ENCODE measurements at regions not wholly inside any gene's neighbourhood (a gene's known extent, or its start where the extent isn't known, plus 50 kb on each side); places are given as distances from the start of the nearest gene placed in this dataset.

DNA sequence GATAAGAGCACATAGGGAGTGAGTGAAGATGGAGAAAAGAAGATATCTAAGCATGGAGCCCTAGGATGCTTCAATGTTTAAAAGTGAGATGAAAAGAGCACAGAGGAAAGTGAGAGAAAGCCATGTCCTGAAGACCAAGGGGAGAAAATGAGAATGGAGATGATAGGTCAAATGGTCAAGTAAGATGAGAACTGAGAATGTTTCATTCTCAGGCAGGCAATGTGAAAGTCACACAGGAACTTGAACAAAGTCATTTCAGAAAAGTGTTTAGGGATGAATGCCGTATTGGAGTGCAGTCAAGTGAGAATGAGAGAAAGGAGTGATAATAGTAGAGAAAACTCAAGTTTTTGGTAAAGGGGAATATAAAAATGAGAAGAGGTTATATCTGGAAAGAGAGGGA lies 148.7 kb upstream of the PTCHD1 start:
- Mint-ChIP-seq H3K27ac (no peak overlapping the region), H3K27me3 (no peaks in the 10 kb centered on the region), H3K4me1 (no peaks in the 10 kb centered on the region), H3K4me3 (no peak overlapping the region), H3K36me3 (no peaks in the 10 kb centered on the region), H3K9me3 (no peaks in the 10 kb centered on the region)

DNA sequence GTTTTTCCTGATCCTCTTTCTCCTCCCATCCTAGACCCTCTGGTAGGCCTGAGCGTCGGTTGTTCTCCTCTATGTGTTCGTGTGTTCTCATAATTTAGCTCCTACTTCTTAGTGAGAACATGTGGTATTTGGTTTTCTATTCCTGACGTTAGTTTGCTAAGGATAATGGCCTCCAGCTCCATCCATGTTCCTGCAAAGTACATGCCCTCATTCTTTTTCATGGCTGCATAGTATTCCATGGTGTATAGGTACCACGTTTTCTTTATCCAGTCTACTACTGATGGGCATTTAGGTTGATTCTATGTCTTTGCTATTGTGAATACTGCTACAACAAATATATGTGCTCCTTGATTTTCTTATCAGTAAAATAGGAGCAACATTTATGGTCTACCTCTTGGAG lies 146.8 kb upstream of the PTCHD1 start:
- no peak overlapping the region for H3K4me3 Mint-ChIP-seq
- no peaks in the 10 kb centered on the region for H3K9me3 Mint-ChIP-seq
- no peaks in the 10 kb centered on the region for H3K36me3 Mint-ChIP-seq
- no peaks in the 10 kb centered on the region for H3K27me3 Mint-ChIP-seq
- H3K4me1 Mint-ChIP-seq = no peaks in the 10 kb centered on the region
- H3K27ac Mint-ChIP-seq = no peak overlapping the region

DNA sequence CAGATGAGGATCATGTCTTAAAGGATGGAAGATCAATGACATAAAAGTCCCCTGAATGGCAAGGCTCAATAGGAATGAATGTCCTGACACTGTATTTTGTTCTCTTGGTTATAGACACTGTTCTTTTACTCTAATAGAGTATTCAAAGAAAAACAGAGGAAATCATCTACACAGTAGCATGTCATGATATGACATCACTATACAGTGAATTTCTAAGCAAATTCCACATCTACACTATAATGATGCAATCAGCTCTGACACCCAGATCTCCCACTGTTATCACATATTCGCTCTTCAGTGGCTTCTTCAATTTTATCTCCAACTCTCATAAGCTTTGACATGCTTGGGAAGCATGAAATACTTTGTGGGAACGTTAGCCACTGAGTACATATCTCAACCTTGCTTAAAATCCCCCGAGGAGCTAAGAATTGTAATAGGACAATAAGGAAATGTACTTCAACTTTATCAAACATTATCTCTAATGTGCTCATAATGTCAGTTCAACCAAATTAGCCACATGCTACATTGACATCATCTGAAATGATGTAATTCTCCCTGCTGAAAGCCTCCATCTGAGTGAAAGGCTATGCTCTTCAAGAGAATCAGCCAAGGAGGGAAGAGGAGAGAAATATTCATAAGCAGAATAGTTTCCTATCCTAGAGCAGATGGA lies 139.6 kb upstream of the PTCHD1 start:
- Mint-ChIP-seq H3K27me3 (peaks cover 1% of the 10 kb centered on the region), H3K4me1 (no peaks in the 10 kb centered on the region), H3K4me3 (no peak overlapping the region), H3K9me3 (peaks cover 0 to 4% (median 2%) of the 10 kb centered on the region in 3 donors), H3K27ac (no peak overlapping the region), H3K36me3 (no peaks in the 10 kb centered on the region)

DNA sequence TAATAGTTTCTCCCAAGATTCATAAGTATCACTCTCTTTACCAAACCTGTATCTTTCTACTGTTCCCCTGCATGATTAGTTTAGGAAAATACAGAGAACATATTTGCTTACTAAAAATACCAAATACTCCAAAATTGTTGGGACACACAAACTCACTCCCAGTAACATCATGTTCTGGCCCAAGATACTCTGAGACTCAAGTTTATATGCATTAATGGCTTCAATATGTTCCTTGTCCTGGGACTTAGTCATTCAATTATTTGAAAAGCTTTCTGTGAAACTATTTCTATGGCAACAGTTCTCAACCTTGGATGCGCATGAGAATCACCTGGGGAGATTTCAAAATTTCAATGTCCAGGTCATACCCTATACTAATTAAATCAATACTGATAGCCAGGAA lies 138.9 kb upstream of the PTCHD1 start:
- no peak overlapping the region for H3K27ac Mint-ChIP-seq

DNA sequence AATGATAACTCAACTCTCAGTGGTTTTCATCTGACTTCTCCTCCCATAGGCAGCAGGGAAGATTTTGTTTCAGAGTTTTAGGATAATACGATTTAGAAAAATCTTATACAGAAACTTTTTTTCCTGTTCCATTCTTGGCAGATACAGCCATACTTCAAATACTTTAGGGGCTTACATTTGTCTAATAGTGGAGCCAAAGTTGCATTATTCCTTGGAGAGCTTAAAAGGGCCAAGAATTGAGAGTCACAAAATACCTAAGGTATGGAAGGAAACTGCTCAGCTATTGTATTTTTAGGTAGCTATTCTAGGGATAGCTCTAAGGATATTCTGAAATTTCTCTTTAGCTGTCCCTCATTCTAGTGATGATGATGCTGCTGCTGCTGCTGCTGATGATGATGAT lies 132.9 kb upstream of the PTCHD1 start:
- no peak overlapping the region for H3K4me3 Mint-ChIP-seq
- no peaks in the 10 kb centered on the region for H3K9me3 Mint-ChIP-seq
- no peak overlapping the region for H3K27ac Mint-ChIP-seq
- no peaks in the 10 kb centered on the region for H3K27me3 Mint-ChIP-seq
- H3K36me3 Mint-ChIP-seq = no peaks in the 10 kb centered on the region
- no peaks in the 10 kb centered on the region for H3K4me1 Mint-ChIP-seq

More for the DNA sequence above, 138.9 kb upstream of the PTCHD1 start:
- Mint-ChIP-seq H3K27me3 (peaks cover 1% of the 10 kb centered on the region), H3K4me3 (no peak overlapping the region), H3K4me1 (no peaks in the 10 kb centered on the region), H3K36me3 (no peaks in the 10 kb centered on the region), H3K9me3 (peaks cover 0 to 4% (median 2%) of the 10 kb centered on the region in 3 donors)

DNA sequence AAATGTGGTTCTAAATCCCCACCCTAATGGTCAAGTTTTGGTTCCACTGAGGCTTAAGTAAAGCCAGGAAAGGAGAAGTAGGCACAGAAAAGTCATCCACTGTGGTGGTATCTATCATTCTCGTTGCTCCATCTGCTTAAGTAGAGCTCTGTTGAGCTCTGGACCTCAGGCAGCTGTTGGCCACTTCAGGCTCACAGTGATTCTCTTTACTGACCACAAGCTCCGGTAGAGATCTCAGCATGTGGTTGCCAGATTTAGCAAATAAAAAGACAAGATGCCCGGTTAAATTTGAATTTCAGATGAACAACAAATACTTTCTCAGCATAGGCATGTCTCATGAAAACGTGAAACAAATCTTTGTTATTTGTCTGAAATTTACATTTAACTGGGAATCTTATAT lies 132.3 kb upstream of the PTCHD1 start:
- Mint-ChIP-seq H3K9me3 (no peaks in the 10 kb centered on the region), H3K36me3 (no peaks in the 10 kb centered on the region), H3K4me3 (no peak overlapping the region), H3K27me3 (no peaks in the 10 kb centered on the region), H3K4me1 (no peaks in the 10 kb centered on the region), H3K27ac (no peak overlapping the region)

DNA sequence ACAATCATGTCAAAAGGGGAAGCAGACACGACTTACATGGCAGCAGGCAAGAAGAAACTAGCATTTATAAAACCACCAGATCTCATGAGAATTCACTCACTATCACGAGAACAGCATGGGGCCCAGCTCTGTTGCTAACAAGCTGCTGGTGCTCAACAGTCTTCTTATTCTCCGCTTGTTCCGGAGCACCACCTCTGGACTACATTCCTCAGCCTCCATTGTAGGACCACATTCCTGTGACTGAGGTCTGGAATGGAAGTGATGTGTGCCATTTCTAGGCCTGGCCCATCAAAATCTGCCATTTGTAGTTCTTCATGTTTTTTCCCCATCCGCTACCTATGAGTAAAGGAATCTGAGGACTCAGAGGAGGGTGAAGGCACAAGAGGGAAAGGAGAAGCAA lies 111.5 kb upstream of the PTCHD1 start:
- H3K4me3 Mint-ChIP-seq = no peak overlapping the region
- peaks cover 1% of the 10 kb centered on the region for H3K27me3 Mint-ChIP-seq
- no peaks in the 10 kb centered on the region for H3K4me1 Mint-ChIP-seq
- H3K36me3 Mint-ChIP-seq = no peaks in the 10 kb centered on the region
- peaks cover 0 to 2% (median 0%) of the 10 kb centered on the region in 3 donors for H3K9me3 Mint-ChIP-seq
- H3K27ac Mint-ChIP-seq = no peak overlapping the region

DNA sequence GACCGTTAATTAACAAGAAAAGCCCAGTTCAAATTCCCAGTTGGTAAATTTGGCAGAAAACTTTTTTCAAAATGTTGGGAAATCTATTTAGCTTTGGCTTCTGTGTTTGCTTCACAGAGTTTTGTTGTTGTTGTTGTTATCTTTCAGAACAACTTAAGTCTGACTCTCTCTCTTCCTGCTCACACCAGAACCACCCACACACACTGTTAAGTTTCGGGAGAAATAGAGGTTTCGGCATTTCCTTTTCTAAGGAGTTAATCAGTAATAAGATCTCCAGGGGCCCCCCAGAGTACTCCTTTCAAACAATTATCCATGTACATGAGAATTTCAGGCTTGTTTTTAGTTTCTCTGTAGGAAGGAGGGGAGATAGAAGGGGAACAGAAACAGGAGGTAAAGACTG lies 106.2 kb upstream of the PTCHD1 start:
- H3K36me3 Mint-ChIP-seq = no peaks in the 10 kb centered on the region
- H3K9me3 Mint-ChIP-seq = peaks cover 0 to 2% (median 0%) of the 10 kb centered on the region in 3 donors
- peaks cover 6% of the 10 kb centered on the region for H3K27me3 Mint-ChIP-seq
- H3K4me3 Mint-ChIP-seq = peak overlapping the region in 1 of 4 donors; percentile 6
- no peaks in the 10 kb centered on the region for H3K4me1 Mint-ChIP-seq
- H3K27ac Mint-ChIP-seq = no peak overlapping the region

DNA sequence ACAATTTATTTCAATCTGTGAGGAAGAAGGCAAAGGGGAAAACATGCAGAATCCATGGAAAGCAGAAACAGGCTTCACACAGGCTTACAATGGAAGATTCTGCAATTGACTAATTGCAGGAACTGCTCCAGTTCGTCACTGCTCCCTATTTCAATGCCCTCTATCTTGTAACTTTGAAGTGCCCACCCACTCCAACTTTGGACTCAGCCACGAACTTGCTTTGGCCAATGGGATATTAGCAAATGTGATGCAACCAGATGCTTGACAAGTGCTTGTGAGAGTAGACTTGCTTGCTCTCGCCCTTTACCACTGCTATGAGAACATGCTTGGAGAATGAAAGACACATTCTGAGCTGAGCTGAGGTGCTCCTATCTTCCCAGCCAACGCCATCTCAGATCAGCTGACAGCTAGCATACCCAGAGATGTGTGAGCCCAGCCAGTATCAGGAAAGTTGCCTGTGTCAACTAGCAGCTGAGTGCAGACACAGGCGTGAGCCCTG lies 105.7 kb upstream of the PTCHD1 start:
- Mint-ChIP-seq H3K36me3 (no peaks in the 10 kb centered on the region), H3K4me1 (no peaks in the 10 kb centered on the region), H3K4me3 (no peak overlapping the region), H3K27ac (no peak overlapping the region), H3K27me3 (peaks cover 6% of the 10 kb centered on the region), H3K9me3 (peaks cover 0 to 2% (median 0%) of the 10 kb centered on the region in 3 donors)

DNA sequence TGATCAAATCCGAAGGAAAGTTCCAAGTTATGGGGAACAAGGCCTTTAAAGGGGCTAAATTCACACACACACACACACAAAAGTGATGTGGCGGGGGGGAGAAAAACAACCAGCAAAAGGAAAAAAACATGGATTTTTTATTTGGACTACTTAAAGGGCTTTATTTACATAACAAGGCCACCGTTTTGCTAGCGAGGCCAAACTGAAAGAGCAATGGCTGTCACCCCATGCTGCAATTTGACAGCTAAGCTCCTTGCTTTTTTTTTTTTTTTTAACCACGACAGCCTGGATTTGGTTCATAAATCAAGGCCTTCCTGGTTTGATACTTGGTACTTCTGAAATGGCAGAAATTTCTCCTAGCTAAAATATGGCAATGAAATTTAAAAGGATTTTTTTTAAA lies 99.6 kb upstream of the PTCHD1 start:
- no peaks in the 10 kb centered on the region for H3K4me1 Mint-ChIP-seq

DNA sequence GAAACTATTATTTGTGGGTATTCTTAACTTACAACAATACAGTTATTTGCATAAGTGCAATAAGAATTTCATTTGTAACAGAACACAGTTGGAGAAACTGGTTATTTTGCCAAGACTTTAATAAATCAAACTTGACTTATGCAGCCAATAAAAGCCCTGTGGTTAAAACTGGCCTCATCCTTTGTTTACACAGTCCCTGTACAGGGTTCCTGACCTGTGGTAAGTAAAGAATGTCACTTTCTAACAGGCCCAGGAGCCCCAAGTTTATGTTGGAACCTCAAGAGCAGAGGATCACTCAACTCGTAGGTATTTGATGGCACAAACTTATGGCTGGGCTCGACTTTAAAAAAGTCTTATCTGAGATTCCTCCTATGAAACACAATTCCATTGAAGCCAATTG lies 88.6 kb upstream of the PTCHD1 start:
- H3K4me1 Mint-ChIP-seq = no peaks in the 10 kb centered on the region
- no peak overlapping the region for H3K27ac Mint-ChIP-seq
- no peaks in the 10 kb centered on the region for H3K36me3 Mint-ChIP-seq
- H3K4me3 Mint-ChIP-seq = no peak overlapping the region
- no peaks in the 10 kb centered on the region for H3K27me3 Mint-ChIP-seq
- peaks cover 2 to 8% (median 4%) of the 10 kb centered on the region in 3 donors for H3K9me3 Mint-ChIP-seq

More for the DNA sequence above, 99.6 kb upstream of the PTCHD1 start:
- H3K9me3 Mint-ChIP-seq = no peaks in the 10 kb centered on the region
- H3K27me3 Mint-ChIP-seq = no peaks in the 10 kb centered on the region
- H3K36me3 Mint-ChIP-seq = no peaks in the 10 kb centered on the region
- no peak overlapping the region for H3K27ac Mint-ChIP-seq
- H3K4me3 Mint-ChIP-seq = no peak overlapping the region

DNA sequence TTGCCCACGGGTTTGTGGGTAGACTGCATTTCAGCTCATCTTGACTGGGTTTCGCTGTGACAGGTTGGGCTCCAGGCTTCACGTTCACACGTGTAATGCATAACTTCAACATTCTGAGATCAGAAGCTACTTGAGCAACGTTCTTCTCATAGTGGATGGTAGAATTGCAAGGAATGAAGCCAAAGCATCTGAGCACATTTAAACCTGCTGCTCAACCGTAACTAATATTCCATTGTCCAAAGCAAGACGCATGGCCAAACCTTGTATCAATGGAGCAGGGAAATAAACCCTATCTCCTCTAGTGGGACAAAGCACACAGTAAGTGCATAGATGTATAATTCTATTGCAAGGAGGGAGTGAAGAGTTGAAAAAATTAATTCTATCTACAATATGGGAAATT lies 86.5 kb upstream of the PTCHD1 start:
- Mint-ChIP-seq H3K4me3 (no peak overlapping the region), H3K4me1 (peaks cover 0 to 2% (median 0%) of the 10 kb centered on the region in 3 donors), H3K27ac (no peak overlapping the region), H3K9me3 (peaks cover 2 to 15% (median 7%) of the 10 kb centered on the region in 3 donors), H3K27me3 (no peaks in the 10 kb centered on the region), H3K36me3 (no peaks in the 10 kb centered on the region)

DNA sequence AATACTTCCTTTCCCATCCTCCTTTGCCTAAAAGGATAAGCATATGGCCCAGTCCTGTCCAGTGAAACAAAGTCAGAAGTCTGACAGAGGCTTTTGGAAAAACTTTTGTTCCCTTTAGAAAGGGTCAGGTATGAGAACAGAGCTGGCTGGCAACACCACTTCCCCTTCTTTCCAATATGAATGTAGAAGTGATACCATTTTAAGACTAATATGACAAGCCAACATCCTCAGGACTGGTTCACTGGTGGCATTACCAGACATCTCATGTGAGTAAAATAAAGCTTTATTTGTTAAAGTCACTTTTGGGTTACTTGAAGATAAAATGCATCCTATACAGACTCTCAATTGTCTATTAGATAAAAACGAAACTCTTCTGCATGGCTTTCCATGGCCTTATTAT lies 83.6 kb upstream of the PTCHD1 start:
- H3K36me3 Mint-ChIP-seq = no peaks in the 10 kb centered on the region

DNA sequence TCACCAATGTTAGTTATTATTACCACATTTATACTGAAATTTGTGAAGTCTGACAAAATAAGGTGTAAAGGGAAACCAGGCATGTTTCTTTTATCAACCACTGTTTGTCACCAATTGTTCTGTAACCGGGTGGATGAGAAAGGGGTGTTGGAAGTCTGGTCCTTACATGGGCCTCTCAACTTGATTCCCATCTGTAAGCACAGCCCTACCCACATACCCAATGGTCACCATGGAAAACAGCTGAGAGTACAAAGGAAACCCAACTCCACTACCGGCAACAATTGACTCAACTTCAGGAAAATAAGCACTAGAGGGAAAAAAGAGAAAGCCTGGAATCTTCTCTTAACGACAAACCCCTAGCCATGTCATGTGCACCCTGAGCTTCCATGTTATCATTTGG lies 70.8 kb upstream of the PTCHD1 start:
- H3K36me3 Mint-ChIP-seq = no peaks in the 10 kb centered on the region
- no peaks in the 10 kb centered on the region for H3K27me3 Mint-ChIP-seq
- H3K4me1 Mint-ChIP-seq = no peaks in the 10 kb centered on the region
- no peak overlapping the region for H3K4me3 Mint-ChIP-seq
- H3K27ac Mint-ChIP-seq = no peak overlapping the region
- H3K9me3 Mint-ChIP-seq = peaks cover 1 to 9% (median 4%) of the 10 kb centered on the region in 3 donors

More for the DNA sequence above, 83.6 kb upstream of the PTCHD1 start:
- Mint-ChIP-seq H3K27me3 (peaks cover 2% of the 10 kb centered on the region), H3K27ac (no peak overlapping the region), H3K9me3 (peaks cover 2 to 11% (median 9%) of the 10 kb centered on the region in 3 donors), H3K4me1 (peaks cover 0 to 2% (median 0%) of the 10 kb centered on the region in 3 donors), H3K4me3 (no peak overlapping the region)

DNA sequence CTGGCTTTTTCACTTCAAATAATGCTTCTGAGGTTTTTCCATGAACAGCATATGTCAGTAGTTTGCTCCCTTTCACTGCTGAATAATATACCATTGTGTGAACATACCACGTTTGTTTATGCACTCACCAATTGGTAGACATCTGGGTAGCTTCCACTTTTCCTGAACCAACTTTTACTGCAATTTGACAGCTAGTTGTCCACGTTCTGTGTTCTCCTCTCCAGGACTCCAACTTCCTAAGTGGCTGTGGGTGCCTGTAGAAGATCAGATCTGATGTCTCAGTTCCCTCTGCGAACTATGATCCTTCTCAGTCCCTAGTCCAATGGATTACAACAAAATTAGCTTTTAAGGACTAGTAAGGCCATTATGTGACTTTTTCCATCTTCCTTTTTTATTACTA lies 64.7 kb upstream of the PTCHD1 start:
- Mint-ChIP-seq H3K9me3 (peaks cover 0 to 2% (median 1%) of the 10 kb centered on the region in 3 donors), H3K4me3 (no peak overlapping the region), H3K27me3 (peaks cover 2% of the 10 kb centered on the region)

DNA sequence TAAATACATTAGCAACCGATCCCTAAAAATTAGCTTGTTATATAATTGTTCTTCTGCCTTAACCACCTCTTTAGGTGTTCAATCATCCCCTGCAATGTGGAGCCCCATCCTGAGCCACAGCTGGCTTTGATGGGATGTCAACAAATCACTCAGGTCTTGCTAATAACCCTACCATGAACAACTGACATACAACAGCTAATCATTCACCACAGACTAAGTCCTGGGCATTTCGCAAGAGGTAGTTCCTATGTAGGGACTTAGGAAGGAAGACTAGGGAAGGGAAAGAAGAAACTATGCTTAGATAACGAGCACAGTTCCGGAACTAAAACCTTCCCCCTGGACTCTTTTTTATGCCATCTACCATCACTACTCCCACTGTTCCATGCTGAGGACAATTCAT lies 63.6 kb upstream of the PTCHD1 start:
- no peaks in the 10 kb centered on the region for H3K36me3 Mint-ChIP-seq
- H3K9me3 Mint-ChIP-seq = peaks cover 0 to under 1% (median 0%) of the 10 kb centered on the region in 3 donors
- H3K4me1 Mint-ChIP-seq = no peaks in the 10 kb centered on the region
- no peak overlapping the region for H3K27ac Mint-ChIP-seq
- H3K4me3 Mint-ChIP-seq = no peak overlapping the region
- H3K27me3 Mint-ChIP-seq = peaks cover 2% of the 10 kb centered on the region

More for the DNA sequence above, 64.7 kb upstream of the PTCHD1 start:
- Mint-ChIP-seq H3K4me1 (no peaks in the 10 kb centered on the region), H3K27ac (no peak overlapping the region), H3K36me3 (no peaks in the 10 kb centered on the region)
